ENCODE measurements at regions not wholly inside any gene's neighbourhood (a gene's known extent, or its start where the extent isn't known, plus 50 kb on each side); places are given as distances from the start of the nearest gene placed in this dataset.

DNA sequence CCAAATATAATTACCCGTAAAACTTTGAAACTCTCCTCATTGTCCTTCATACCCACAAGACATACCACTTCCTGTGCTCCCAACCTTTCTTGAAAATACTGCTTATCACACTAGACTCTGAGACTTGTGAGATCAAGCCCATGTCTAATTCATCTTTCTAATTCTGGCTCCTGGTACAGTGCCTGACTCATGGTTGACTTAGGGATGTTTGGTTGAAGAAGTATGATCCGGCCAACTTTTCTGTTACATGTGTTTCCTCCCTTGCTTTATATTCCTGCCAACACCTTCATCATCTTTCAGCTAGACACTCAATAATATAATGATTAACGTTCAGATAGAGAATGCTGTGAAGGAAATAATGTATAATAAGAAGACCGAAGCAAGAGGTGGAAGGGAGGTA lies 58.2 kb downstream of the MEX3B start:
- no peak overlapping the region for H3K27ac ChIP-seq
- TF ChIP-seq, protein P1, sequence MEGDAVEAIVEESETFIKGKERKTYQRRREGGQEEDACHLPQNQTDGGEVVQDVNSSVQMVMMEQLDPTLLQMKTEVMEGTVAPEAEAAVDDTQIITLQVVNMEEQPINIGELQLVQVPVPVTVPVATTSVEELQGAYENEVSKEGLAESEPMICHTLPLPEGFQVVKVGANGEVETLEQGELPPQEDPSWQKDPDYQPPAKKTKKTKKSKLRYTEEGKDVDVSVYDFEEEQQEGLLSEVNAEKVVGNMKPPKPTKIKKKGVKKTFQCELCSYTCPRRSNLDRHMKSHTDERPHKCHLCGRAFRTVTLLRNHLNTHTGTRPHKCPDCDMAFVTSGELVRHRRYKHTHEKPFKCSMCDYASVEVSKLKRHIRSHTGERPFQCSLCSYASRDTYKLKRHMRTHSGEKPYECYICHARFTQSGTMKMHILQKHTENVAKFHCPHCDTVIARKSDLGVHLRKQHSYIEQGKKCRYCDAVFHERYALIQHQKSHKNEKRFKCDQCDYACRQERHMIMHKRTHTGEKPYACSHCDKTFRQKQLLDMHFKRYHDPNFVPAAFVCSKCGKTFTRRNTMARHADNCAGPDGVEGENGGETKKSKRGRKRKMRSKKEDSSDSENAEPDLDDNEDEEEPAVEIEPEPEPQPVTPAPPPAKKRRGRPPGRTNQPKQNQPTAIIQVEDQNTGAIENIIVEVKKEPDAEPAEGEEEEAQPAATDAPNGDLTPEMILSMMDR (conservative IDR thresholded peaks at IDR 0.05): no peak

DNA sequence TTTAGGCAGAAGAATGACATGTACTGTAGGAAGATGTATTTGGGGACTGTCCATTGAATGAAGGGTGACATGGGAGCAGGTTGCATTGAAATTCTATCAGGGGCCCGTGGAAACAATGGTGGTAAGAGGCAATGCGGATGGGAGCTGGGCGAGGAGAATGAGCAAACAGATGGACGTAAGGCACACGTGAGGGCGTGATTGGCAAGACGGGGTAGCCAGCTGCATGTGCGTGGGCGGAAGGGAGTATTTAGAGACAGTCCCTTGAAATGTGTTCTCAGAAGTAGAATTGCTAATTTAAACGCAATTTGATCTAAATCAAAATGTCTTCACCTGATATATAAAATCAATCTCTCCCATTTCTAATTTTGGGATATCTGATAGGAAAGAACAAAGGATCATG lies 62.3 kb downstream of the MEX3B start:
- TF ChIP-seq, protein P1 (conservative IDR thresholded peaks at IDR 0.05): no peak
- H3K27ac ChIP-seq: no peak overlapping the region

DNA sequence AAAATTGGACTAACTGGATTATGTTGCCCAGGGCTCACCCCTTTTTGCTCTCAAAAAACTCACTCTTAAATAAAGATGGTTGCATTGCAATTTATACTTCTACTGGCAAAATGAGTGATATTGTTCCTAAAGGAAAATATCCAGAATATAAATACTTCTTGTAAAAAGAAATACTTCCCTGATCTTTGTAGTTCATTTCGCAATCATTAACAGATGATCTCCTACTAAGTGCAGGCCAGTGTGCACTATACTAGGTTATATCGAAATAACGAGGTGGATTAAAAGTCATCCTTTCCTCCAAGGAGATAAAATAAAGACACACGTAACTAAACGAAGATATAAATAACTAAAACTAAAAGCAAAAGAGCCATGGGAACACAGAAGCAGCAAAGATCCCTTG lies 63.0 kb downstream of the MEX3B start:
- H3K27ac ChIP-seq: no peak overlapping the region
- TF ChIP-seq, protein P1 (conservative IDR thresholded peaks at IDR 0.05): no peak

DNA sequence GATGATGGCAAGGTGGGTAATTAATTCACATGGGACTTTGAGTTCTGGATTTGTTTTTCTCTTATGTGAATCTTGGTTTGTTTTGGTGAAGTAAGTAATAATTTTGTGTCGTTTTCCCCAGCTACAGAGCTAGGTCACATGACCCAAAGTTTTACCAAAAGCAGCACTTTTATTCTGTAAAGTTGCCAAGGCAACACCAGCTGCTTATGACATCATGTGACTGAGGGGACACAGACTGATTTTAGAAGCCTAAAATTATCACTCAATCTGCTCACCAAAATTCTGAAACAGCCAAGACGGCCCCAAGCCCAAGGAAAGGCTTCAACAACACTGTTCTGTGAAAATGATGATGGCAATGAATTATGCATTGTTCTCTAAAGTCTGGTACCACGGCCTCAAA lies 63.9 kb downstream of the MEX3B start:
- H3K27ac ChIP-seq: no peak overlapping the region

DNA sequence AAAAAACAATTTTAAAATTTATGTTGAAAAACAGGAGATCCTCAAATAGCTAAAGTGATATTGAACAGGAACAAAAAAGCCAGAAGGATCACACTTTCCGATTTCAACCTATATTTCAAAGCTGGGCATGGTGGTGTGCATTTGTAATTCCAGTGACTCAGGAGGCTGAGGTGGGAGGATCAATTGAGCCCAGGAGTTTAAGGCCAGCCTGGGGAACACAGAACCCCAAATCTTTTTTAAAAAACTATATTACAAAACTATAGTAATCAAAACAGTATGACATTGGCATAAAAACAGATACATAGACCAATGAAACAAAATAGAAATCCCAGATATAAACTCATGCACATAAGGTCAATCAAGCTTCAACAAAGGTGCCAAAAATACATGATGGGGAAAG lies 68.4 kb downstream of the MEX3B start:
- TF ChIP-seq, protein P1 (conservative IDR thresholded peaks at IDR 0.05): no peak
- no peak overlapping the region for H3K27ac ChIP-seq

More for the DNA sequence above, 63.9 kb downstream of the MEX3B start:
- TF ChIP-seq, protein P1 (conservative IDR thresholded peaks at IDR 0.05): no peak

- TF ChIP-seq, protein P1 (conservative IDR thresholded peaks at IDR 0.05): no peak
- H3K27ac ChIP-seq: no peak overlapping the region
These were observed 77.1 kb downstream of the MEX3B start for GRCh38 chr15:81968691-81969090.

DNA sequence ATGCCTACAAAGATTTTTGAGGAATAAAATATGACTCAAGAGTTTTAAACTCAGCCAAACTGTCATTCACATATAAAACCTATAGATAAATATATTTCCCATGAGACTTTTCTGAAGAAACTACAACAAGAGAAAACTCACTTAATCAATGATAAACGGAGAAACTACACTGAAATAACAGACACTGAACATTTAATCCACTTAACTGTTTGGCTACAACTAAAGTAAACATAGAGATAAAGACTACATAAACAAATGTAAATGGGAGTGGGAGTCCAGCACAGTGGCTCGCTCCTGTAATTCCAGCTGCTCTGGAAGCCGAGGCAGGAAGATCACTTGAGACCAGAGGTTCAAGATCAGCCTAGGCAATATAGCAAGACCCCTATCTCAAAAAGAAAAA lies 79.2 kb downstream of the MEX3B start:
- TF ChIP-seq, protein P1 (conservative IDR thresholded peaks at IDR 0.05): no peak
- H3K27ac ChIP-seq: no peak overlapping the region

- no peak overlapping the region; the same call in 1 of the 2 replicates for H3K27ac ChIP-seq
- TF ChIP-seq, protein P1 (conservative IDR thresholded peaks at IDR 0.05): no peak
These were observed 83.3 kb downstream of the MEX3B start for GRCh38 chr15:81962482-81962881.
